Vagina (tissue), 2 donors: ENCODE measurements at regions not wholly inside any gene's neighbourhood (a gene's known extent, or its start where the extent isn't known, plus 50 kb on each side); places are given as distances from the start of the nearest gene placed in this dataset.
A peak's percentile ranks its signal among the peaks of the same experiment; 100 is the strongest.

Experiments
- DNase-seq, 2 donors: peaks; one replicate each; pipeline ENCODE4 v3.0.0-alpha.2; 2017; ENCODE audit errors: extremely low spot score in 2 of 2
- H3K27ac ChIP-seq: fragments of 200-600 bp; sonication (generic); one replicate; pipeline ENCODE4 v1.5.1; 2019
- H3K27me3 ChIP-seq: fragments of 200-600 bp; sonication (generic); one replicate; pipeline ENCODE4 v1.5.1; 2019
- H3K36me3 ChIP-seq, 2 donors: fragments of 200-600 bp; sonication (generic); one replicate each; pipeline ENCODE4 v1.5.1; 2017 to 2019
- H3K4me1 ChIP-seq: fragments of 200-600 bp; sonication (generic); one replicate; pipeline ENCODE4 v1.5.1; 2019
- H3K4me3 ChIP-seq, 2 donors: fragments of 200-600 bp; sonication (generic); 1 replicate in 1 of 2; 2 replicates in 1 of 2; pipeline ENCODE4 v1.5.1; 2016 to 2019
- H3K9me3 ChIP-seq: fragments of 200-600 bp; sonication (generic); one replicate; pipeline ENCODE4 v1.5.1; 2019
- CTCF ChIP-seq, 3 experiments: fragments of 450-650 bp in 2 of 3; fragments of 200-600 bp in 1 of 3; sonication (generic) in 1 of 3; IDR thresholded peaks; one replicate each; pipeline ENCODE4 v1.5.1; 2017 to 2019; ENCODE audit warnings: antibody characterized with exemption in 3 of 3, mild to moderate bottlenecking in 2 of 3, moderate library complexity in 2 of 3
- POLR2A ChIP-seq, 2 donors: fragments of 450-650 bp; IDR thresholded peaks; one replicate each; pipeline ENCODE4 v1.6.1; 2017; ENCODE audit warnings: antibody characterized with exemption in 2 of 2, mild to moderate bottlenecking in 2 of 2, moderate library complexity in 2 of 2
- POLR2AphosphoS5 ChIP-seq, 2 donors: sonication (generic); formaldehyde crosslinking; IDR thresholded peaks; one replicate each; pipeline ENCODE4 v1.9.0; 2017; ENCODE audit warnings: antibody characterized with exemption in 2 of 2, mild to moderate bottlenecking in 2 of 2, low read depth in 1 of 2; ENCODE audit not compliant: insufficient read depth in 1 of 2
- intact Hi-C: fragments of 100-400 bp; cut with DNase I; formaldehyde crosslinking; loops from one replicate; pipeline ENCODE4 v1.15.1; 2023

- DNase-seq = no peak
- TF ChIP-seq POLR2AphosphoS5 (IDR thresholded peaks at IDR 0.05; ENCODE audit: insufficient read depth in 1 of 2, low read depth in 1 of 2) = no peak
- TF ChIP-seq POLR2A (IDR thresholded peaks at IDR 0.05) = no peak
- no peak for TF ChIP-seq CTCF (IDR thresholded peaks at IDR 0.05)
Measured at GRCh38 chr2:65622499-65622898, 190.1 kb upstream of the SPRED2 start.

GRCh38 chr2:65620524-65620923 is 188.1 kb upstream of the SPRED2 start:
- TF ChIP-seq POLR2AphosphoS5 (IDR thresholded peaks at IDR 0.05; ENCODE audit: insufficient read depth in 1 of 2, low read depth in 1 of 2) = no peak
- no peak for TF ChIP-seq POLR2A (IDR thresholded peaks at IDR 0.05)
- no peak for TF ChIP-seq CTCF (IDR thresholded peaks at IDR 0.05)
- Histone ChIP-seq H3K4me3 (no peak overlapping the region), H3K27me3 (no peaks in the 10 kb centered on the region), H3K36me3 (no peaks in the 10 kb centered on the region), H3K9me3 (no peaks in the 10 kb centered on the region), H3K4me1 (no peaks in the 10 kb centered on the region), H3K27ac (no peak overlapping the region)
- DNase-seq = no peak
- intact Hi-C loops = no loop called here

More at GRCh38 chr2:65622499-65622898, 190.1 kb upstream of the SPRED2 start:
- Histone ChIP-seq H3K36me3 (no peaks in the 10 kb centered on the region), H3K4me1 (no peaks in the 10 kb centered on the region), H3K4me3 (no peak overlapping the region), H3K9me3 (no peaks in the 10 kb centered on the region), H3K27ac (no peak overlapping the region), H3K27me3 (no peaks in the 10 kb centered on the region)
- intact Hi-C loops = no loop called here

GRCh38 chr2:65620026-65620425 is 187.6 kb upstream of the SPRED2 start:
- peak in 1 of 2 donors; percentile 58 for DNase-seq
- no peaks in the 10 kb centered on the region for H3K27me3 ChIP-seq
- no peak overlapping the region for H3K27ac ChIP-seq

GRCh38 chr2:65615602-65616001 is 183.2 kb upstream of the SPRED2 start:
- H3K27ac ChIP-seq = no peak overlapping the region
- intact Hi-C loops = no loop called here
- no peak for DNase-seq

More at GRCh38 chr2:65620026-65620425, 187.6 kb upstream of the SPRED2 start:
- no peaks in the 10 kb centered on the region for H3K36me3 ChIP-seq
- intact Hi-C loops = no loop called here
- no peaks in the 10 kb centered on the region for H3K4me1 ChIP-seq
- no peak overlapping the region for H3K4me3 ChIP-seq
- TF ChIP-seq POLR2A (IDR thresholded peaks at IDR 0.05) (no peak), POLR2AphosphoS5 (IDR thresholded peaks at IDR 0.05; ENCODE audit: insufficient read depth in 1 of 2, low read depth in 1 of 2) (no peak), CTCF (IDR thresholded peaks at IDR 0.05) (no peak)
- no peaks in the 10 kb centered on the region for H3K9me3 ChIP-seq

More at GRCh38 chr2:65615602-65616001, 183.2 kb upstream of the SPRED2 start:
- no peak for TF ChIP-seq POLR2A (IDR thresholded peaks at IDR 0.05)
- TF ChIP-seq CTCF (IDR thresholded peaks at IDR 0.05) = no peak
- no peak for TF ChIP-seq POLR2AphosphoS5 (IDR thresholded peaks at IDR 0.05; ENCODE audit: insufficient read depth in 1 of 2, low read depth in 1 of 2)
- Histone ChIP-seq H3K4me1 (no peaks in the 10 kb centered on the region), H3K4me3 (no peak overlapping the region), H3K27me3 (no peaks in the 10 kb centered on the region), H3K36me3 (no peaks in the 10 kb centered on the region), H3K9me3 (no peaks in the 10 kb centered on the region)
